ENCODE measurements at regions not wholly inside any gene's neighbourhood (a gene's known extent, or its start where the extent isn't known, plus 50 kb on each side); places are given as distances from the start of the nearest gene placed in this dataset.

DNA sequence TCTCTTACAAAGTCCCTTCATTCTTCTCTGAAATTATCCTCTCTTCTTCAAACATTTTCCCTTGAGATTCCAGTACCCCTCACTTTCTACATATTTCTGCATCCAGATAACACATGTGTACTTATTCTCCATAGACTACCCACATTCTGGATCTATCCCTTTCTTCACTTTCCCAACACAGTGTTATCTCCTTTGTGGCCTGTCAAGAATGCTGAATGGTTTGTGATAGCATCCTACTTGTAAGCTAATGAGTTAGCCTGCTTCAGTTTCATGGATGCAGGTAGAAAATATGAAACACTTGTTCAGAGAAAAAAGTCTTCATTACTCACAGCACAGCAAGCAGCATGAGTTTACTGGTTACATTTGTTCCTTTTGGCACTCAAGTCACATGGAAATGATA lies 245.4 kb downstream of the HTR1B start:
- TF ChIP-seq, protein P1, sequence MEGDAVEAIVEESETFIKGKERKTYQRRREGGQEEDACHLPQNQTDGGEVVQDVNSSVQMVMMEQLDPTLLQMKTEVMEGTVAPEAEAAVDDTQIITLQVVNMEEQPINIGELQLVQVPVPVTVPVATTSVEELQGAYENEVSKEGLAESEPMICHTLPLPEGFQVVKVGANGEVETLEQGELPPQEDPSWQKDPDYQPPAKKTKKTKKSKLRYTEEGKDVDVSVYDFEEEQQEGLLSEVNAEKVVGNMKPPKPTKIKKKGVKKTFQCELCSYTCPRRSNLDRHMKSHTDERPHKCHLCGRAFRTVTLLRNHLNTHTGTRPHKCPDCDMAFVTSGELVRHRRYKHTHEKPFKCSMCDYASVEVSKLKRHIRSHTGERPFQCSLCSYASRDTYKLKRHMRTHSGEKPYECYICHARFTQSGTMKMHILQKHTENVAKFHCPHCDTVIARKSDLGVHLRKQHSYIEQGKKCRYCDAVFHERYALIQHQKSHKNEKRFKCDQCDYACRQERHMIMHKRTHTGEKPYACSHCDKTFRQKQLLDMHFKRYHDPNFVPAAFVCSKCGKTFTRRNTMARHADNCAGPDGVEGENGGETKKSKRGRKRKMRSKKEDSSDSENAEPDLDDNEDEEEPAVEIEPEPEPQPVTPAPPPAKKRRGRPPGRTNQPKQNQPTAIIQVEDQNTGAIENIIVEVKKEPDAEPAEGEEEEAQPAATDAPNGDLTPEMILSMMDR (IDR thresholded peaks at IDR 0.05) = no peak
- H3K4me1 ChIP-seq (ENCODE audit: insufficient read depth, low read length) = no peaks in the 10 kb centered on the region
- no peak overlapping the region for H3K4me3 Mint-ChIP-seq
- ATAC-seq (ENCODE audit: poor library complexity) (no peak), DNase-seq (no peak)
- no peaks in the 10 kb centered on the region for H3K4me1 Mint-ChIP-seq (ENCODE audit: low read depth)
- H3K9me3 ChIP-seq (ENCODE audit: control insufficient read depth in 1 of 2, insufficient read depth in 1 of 2, low read length in 2 of 2) = no peaks in the 10 kb centered on the region
- no peaks in the 10 kb centered on the region for H3K27me3 Mint-ChIP-seq
- CTCF ChIA-PET = no interaction called here
- no peak overlapping the region for H3K27ac ChIP-seq (ENCODE audit: low read depth in 1 of 2, low read length in 2 of 2)
- POLR2A ChIA-PET = no interaction called here
- no peaks in the 10 kb centered on the region for H3K36me3 ChIP-seq (ENCODE audit: insufficient read depth, low read length)
- peaks cover 14% of the 10 kb centered on the region for H3K9me3 Mint-ChIP-seq
- H3K27ac Mint-ChIP-seq = no peak overlapping the region
- H3K27me3 ChIP-seq (ENCODE audit: control insufficient read depth in 1 of 2, insufficient read depth in 2 of 2, low read length in 2 of 2) = no peaks in the 10 kb centered on the region
- no peak overlapping the region for H3K4me3 ChIP-seq (ENCODE audit: low read length)
- intact Hi-C loops (cut with DNase I, micrococcal nuclease) = no loop called here
- H3K36me3 Mint-ChIP-seq (ENCODE audit: low read depth) = no peaks in the 10 kb centered on the region

DNA sequence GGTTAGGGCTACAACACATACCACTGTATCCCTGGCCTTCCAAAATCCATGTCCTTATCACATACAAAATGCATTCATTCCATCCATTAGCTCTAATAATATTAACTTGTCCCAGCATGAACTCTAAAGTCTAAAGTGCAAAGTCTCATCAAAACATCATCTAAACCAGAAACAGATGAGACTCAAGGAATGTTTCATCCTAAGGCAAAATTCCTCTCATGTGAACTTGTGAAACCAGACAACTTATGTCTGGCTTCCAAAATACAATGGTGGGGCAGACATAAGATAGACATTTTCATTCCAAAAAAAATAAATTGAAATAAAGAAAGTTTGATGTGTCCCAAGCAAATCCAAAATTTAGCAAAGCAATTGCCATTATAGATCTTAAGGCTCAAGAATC lies 257.4 kb downstream of the HTR1B start:
- no peak overlapping the region for H3K27ac Mint-ChIP-seq
- no peaks in the 10 kb centered on the region for H3K36me3 Mint-ChIP-seq (ENCODE audit: low read depth)
- Histone ChIP-seq H3K4me3 (ENCODE audit: low read length) (no peak overlapping the region), H3K36me3 (ENCODE audit: insufficient read depth, low read length) (no peaks in the 10 kb centered on the region), H3K27ac (ENCODE audit: low read depth in 1 of 2, low read length in 2 of 2) (no peak overlapping the region), H3K9me3 (ENCODE audit: control insufficient read depth in 1 of 2, insufficient read depth in 1 of 2, low read length in 2 of 2) (no peaks in the 10 kb centered on the region), H3K27me3 (ENCODE audit: control insufficient read depth in 1 of 2, insufficient read depth in 2 of 2, low read length in 2 of 2) (no peaks in the 10 kb centered on the region), H3K4me1 (ENCODE audit: insufficient read depth, low read length) (no peaks in the 10 kb centered on the region)
- H3K4me3 Mint-ChIP-seq = no peak overlapping the region
- intact Hi-C loops (cut with DNase I, micrococcal nuclease) = no loop called here
- H3K27me3 Mint-ChIP-seq = no peaks in the 10 kb centered on the region
- CTCF ChIA-PET = no interaction called here
- TF ChIP-seq, protein P1 (IDR thresholded peaks at IDR 0.05) = no peak
- ATAC-seq (ENCODE audit: poor library complexity) = no peak
- H3K4me1 Mint-ChIP-seq (ENCODE audit: low read depth) = no peaks in the 10 kb centered on the region
- DNase-seq = no peak
- peaks cover 8% of the 10 kb centered on the region for H3K9me3 Mint-ChIP-seq
- POLR2A ChIA-PET = no interaction called here

DNA sequence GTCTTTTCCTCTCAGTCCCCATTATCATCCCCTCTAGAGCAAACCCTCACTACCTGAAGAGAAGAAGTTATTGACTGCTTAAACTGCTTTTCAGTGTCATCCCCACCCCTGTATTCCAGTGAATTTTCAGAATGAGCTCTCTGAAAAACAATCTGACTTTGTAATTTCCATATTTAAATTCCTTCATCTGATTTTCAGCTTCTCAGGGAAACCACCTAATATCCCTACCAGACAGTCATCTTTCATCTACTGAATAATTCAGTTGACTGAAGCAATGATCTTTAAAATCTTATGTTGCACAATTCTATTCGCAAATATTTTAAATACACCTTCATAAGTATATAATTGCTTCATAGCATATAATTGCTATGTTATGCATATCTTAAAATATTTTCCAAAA lies 258.7 kb downstream of the HTR1B start:
- H3K36me3 ChIP-seq (ENCODE audit: insufficient read depth, low read length) = no peaks in the 10 kb centered on the region
- ChIA-PET POLR2A (no interaction called here), CTCF (no interaction called here)
- no peaks in the 10 kb centered on the region for H3K36me3 Mint-ChIP-seq (ENCODE audit: low read depth)
- TF ChIP-seq, protein P1 (IDR thresholded peaks at IDR 0.05) = no peak
- no peaks in the 10 kb centered on the region for H3K9me3 ChIP-seq (ENCODE audit: control insufficient read depth in 1 of 2, insufficient read depth in 1 of 2, low read length in 2 of 2)
- H3K27ac ChIP-seq (ENCODE audit: low read depth in 1 of 2, low read length in 2 of 2) = no peak overlapping the region
- H3K4me1 Mint-ChIP-seq (ENCODE audit: low read depth) = no peaks in the 10 kb centered on the region
- H3K4me3 ChIP-seq (ENCODE audit: low read length) = no peak overlapping the region
- intact Hi-C loops (cut with DNase I, micrococcal nuclease) = no loop called here
- ATAC-seq (ENCODE audit: poor library complexity) (no peak), DNase-seq (no peak)
- H3K27me3 Mint-ChIP-seq = no peaks in the 10 kb centered on the region
- no peak overlapping the region for H3K4me3 Mint-ChIP-seq
- H3K9me3 Mint-ChIP-seq = peaks cover 7% of the 10 kb centered on the region
- H3K27ac Mint-ChIP-seq = no peak overlapping the region
- H3K27me3 ChIP-seq (ENCODE audit: control insufficient read depth in 1 of 2, insufficient read depth in 2 of 2, low read length in 2 of 2) = no peaks in the 10 kb centered on the region
- no peaks in the 10 kb centered on the region for H3K4me1 ChIP-seq (ENCODE audit: insufficient read depth, low read length)

Measured in CD4-positive, alpha-beta T cell (primary cell).